ENCODE measurements at regions not wholly inside any gene's neighbourhood (a gene's known extent, or its start where the extent isn't known, plus 50 kb on each side); places are given as distances from the start of the nearest gene placed in this dataset.

DNA sequence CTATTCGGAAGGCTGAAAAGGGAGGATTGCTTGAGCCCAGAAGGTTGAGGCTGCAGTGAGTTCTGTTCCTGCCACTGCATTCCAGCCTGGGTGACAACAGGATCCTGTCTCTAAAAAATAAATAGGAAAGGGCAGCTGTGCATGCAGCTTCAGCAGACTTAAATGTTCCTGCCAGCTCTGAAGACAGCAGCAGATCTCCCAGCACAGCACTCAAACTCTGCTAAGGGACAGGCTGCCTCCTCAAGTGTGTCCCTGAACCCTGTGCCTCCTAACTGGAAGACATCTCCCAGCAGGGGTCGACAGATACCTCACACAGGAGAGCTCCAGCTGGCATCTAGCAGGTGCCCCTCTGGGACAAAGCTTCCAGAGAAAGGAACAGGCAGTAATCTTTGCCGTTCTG is 117.9 kb downstream of the CXCL12 start:
- intact Hi-C loops (cut with micrococcal nuclease; ENCODE audit: unreplicated experiment) = no loop called here
- H3K27me3 Mint-ChIP-seq (ENCODE audit: insufficient read depth, unreplicated experiment) = no peaks in the 10 kb centered on the region
- POLR2A ChIA-PET = no interaction called here

DNA sequence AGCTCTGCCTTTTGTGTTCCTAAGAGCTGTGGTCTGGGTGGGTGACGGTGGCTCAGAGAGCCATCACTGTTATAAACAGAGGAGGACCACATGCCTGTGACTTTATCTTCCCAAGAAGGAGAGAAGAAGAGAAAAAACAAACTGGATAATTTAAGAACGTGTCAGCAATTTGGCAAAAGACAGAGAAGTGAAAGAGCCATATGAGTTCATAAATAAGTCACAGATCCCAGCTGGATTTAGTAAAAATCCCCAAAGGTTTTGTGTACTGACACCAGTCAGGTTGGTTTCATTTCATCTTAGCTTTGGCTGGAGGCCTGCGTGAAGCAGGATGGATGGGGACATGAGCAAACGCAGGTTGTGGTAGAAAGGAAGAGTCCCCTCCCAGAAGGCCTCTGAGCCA is 120.7 kb downstream of the CXCL12 start:
- BruUV-seq (replicated peaks) = no TSS peak
- DNase-seq = no peak
- POLR2A ChIA-PET = no interaction called here

More for the DNA sequence above, 117.9 kb downstream of the CXCL12 start:
- Mint-ChIP-seq H3K9me3 (ENCODE audit: unreplicated experiment) (peaks cover 20% of the 10 kb centered on the region), H3K27ac (ENCODE audit: unreplicated experiment) (no peak overlapping the region), H3K36me3 (ENCODE audit: insufficient read depth, unreplicated experiment) (no peaks in the 10 kb centered on the region), H3K4me3 (ENCODE audit: unreplicated experiment) (no peak overlapping the region), H3K4me1 (ENCODE audit: low read depth, unreplicated experiment) (no peaks in the 10 kb centered on the region)
- no TSS peak for BruUV-seq (replicated peaks)
- H3K4me3 ChIP-seq (ENCODE audit: low read depth, low read length) = no peak overlapping the region
- no peaks in the 10 kb centered on the region for H3K36me3 ChIP-seq (ENCODE audit: control insufficient read depth, insufficient read depth, low read length)
- no peaks in the 10 kb centered on the region for H3K27me3 ChIP-seq (replicated peaks; ENCODE audit: control insufficient read depth, insufficient read depth, low read length)
- TF ChIP-seq, protein P1, sequence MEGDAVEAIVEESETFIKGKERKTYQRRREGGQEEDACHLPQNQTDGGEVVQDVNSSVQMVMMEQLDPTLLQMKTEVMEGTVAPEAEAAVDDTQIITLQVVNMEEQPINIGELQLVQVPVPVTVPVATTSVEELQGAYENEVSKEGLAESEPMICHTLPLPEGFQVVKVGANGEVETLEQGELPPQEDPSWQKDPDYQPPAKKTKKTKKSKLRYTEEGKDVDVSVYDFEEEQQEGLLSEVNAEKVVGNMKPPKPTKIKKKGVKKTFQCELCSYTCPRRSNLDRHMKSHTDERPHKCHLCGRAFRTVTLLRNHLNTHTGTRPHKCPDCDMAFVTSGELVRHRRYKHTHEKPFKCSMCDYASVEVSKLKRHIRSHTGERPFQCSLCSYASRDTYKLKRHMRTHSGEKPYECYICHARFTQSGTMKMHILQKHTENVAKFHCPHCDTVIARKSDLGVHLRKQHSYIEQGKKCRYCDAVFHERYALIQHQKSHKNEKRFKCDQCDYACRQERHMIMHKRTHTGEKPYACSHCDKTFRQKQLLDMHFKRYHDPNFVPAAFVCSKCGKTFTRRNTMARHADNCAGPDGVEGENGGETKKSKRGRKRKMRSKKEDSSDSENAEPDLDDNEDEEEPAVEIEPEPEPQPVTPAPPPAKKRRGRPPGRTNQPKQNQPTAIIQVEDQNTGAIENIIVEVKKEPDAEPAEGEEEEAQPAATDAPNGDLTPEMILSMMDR (IDR thresholded peaks at IDR 0.05; ENCODE audit: insufficient read depth in 1 of 2, low read depth in 1 of 2, low read length in 1 of 2, severe bottlenecking in 1 of 2, unreplicated experiment in 1 of 2) = no peak
- DNase-seq = no peak
- H3K9me3 ChIP-seq = 0 out of 2 replicates have a peak, but pooled peaks cover 4% of the 10 kb centered on the region
- no peaks in the 10 kb centered on the region for H3K4me1 ChIP-seq
- CTCF ChIA-PET = no interaction called here

DNA sequence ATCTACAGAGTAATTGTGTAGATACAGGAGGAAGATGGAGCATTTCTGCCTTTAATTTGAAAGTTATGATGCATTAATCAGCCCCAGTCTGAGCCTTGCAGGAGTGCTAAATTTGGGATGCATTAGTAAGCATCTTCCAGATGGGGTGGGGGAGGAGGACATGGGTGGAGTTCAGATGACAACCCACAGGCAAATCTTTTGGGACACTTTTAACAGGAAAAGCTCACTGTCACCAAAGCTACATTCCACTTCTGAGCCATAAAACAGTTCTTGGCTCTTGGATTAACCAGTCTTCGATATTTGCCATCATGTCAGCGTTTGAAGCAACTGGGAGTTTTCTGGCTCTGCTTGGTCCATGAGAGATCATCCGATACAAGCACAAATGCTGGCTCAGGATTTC is 121.1 kb downstream of the CXCL12 start:
- Histone ChIP-seq H3K36me3 (ENCODE audit: control insufficient read depth, insufficient read depth, low read length) (no peaks in the 10 kb centered on the region), H3K9me3 (peaks cover 7% of the 10 kb centered on the region; the same call in 1 of the 2 replicates), H3K4me1 (peaks cover 11% of the 10 kb centered on the region), H3K27me3 (replicated peaks; ENCODE audit: control insufficient read depth, insufficient read depth, low read length) (no peaks in the 10 kb centered on the region), H3K4me3 (ENCODE audit: low read depth, low read length) (no peak overlapping the region)
- Mint-ChIP-seq H3K9me3 (ENCODE audit: unreplicated experiment) (peaks cover 20% of the 10 kb centered on the region), H3K36me3 (ENCODE audit: insufficient read depth, unreplicated experiment) (no peaks in the 10 kb centered on the region), H3K27me3 (ENCODE audit: insufficient read depth, unreplicated experiment) (no peaks in the 10 kb centered on the region), H3K27ac (ENCODE audit: unreplicated experiment) (no peak overlapping the region), H3K4me1 (ENCODE audit: low read depth, unreplicated experiment) (no peaks in the 10 kb centered on the region), H3K4me3 (ENCODE audit: unreplicated experiment) (no peak overlapping the region)
- no peak for DNase-seq
- no TSS peak for BruUV-seq (replicated peaks)
- POLR2A ChIA-PET = no interaction called here
- TF ChIP-seq, protein P1 (IDR thresholded peaks at IDR 0.05; ENCODE audit: insufficient read depth in 1 of 2, low read depth in 1 of 2, low read length in 1 of 2, severe bottlenecking in 1 of 2, unreplicated experiment in 1 of 2) = no peak
- CTCF ChIA-PET = no interaction called here
- intact Hi-C loops (cut with micrococcal nuclease; ENCODE audit: unreplicated experiment) = no loop called here

More for the DNA sequence above, 120.7 kb downstream of the CXCL12 start:
- no peak overlapping the region for H3K27ac Mint-ChIP-seq (ENCODE audit: unreplicated experiment)
- CTCF ChIA-PET = no interaction called here
- peaks cover 20% of the 10 kb centered on the region for H3K9me3 Mint-ChIP-seq (ENCODE audit: unreplicated experiment)
- no peaks in the 10 kb centered on the region for H3K4me1 Mint-ChIP-seq (ENCODE audit: low read depth, unreplicated experiment)
- Histone ChIP-seq H3K4me3 (ENCODE audit: low read depth, low read length) (no peak overlapping the region), H3K27me3 (replicated peaks; ENCODE audit: control insufficient read depth, insufficient read depth, low read length) (no peaks in the 10 kb centered on the region), H3K36me3 (ENCODE audit: control insufficient read depth, insufficient read depth, low read length) (no peaks in the 10 kb centered on the region), H3K9me3 (peaks cover 7% of the 10 kb centered on the region; the same call in 1 of the 2 replicates), H3K4me1 (peaks cover 6% of the 10 kb centered on the region)
- intact Hi-C loops (cut with micrococcal nuclease; ENCODE audit: unreplicated experiment) = no loop called here
- no peak overlapping the region for H3K4me3 Mint-ChIP-seq (ENCODE audit: unreplicated experiment)
- no peaks in the 10 kb centered on the region for H3K36me3 Mint-ChIP-seq (ENCODE audit: insufficient read depth, unreplicated experiment)
- TF ChIP-seq, protein P1 (IDR thresholded peaks at IDR 0.05; ENCODE audit: insufficient read depth in 1 of 2, low read depth in 1 of 2, low read length in 1 of 2, severe bottlenecking in 1 of 2, unreplicated experiment in 1 of 2) = no peak
- no peaks in the 10 kb centered on the region for H3K27me3 Mint-ChIP-seq (ENCODE audit: insufficient read depth, unreplicated experiment)
